LNCaP clone FGC (cell line): ENCODE measurements at regions not wholly inside any gene's neighbourhood (a gene's known extent, or its start where the extent isn't known, plus 50 kb on each side); places are given as distances from the start of the nearest gene placed in this dataset.

ENCODE experiments used
- DNase-seq: peaks from one replicate; pipeline ENCODE4 v3.0.0-alpha.2; 2011; ENCODE audit warnings: low read depth
- H3K4me3 ChIP-seq: 2 replicates; pipeline ENCODE4 v1.5.1; 2011; ENCODE audit warnings: mild to moderate bottlenecking, low read depth, low read length, control low read depth
- TF ChIP-seq, protein P1 (sequence below): IDR thresholded peaks from 2 replicates; pipeline ENCODE4 v1.5.1; 2012; ENCODE audit warnings: mild to moderate bottlenecking; ENCODE audit not compliant: control insufficient read depth, insufficient read depth; ENCODE audit errors: extremely low read depth

GRCh38 chr5:11973469-11973868 is 69.2 kb upstream of the CTNND2 start:
- no peak overlapping the region for H3K4me3 ChIP-seq
- DNase-seq = no peak
- TF ChIP-seq, protein P1, sequence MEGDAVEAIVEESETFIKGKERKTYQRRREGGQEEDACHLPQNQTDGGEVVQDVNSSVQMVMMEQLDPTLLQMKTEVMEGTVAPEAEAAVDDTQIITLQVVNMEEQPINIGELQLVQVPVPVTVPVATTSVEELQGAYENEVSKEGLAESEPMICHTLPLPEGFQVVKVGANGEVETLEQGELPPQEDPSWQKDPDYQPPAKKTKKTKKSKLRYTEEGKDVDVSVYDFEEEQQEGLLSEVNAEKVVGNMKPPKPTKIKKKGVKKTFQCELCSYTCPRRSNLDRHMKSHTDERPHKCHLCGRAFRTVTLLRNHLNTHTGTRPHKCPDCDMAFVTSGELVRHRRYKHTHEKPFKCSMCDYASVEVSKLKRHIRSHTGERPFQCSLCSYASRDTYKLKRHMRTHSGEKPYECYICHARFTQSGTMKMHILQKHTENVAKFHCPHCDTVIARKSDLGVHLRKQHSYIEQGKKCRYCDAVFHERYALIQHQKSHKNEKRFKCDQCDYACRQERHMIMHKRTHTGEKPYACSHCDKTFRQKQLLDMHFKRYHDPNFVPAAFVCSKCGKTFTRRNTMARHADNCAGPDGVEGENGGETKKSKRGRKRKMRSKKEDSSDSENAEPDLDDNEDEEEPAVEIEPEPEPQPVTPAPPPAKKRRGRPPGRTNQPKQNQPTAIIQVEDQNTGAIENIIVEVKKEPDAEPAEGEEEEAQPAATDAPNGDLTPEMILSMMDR = no peak

GRCh38 chr5:11963227-11963626 is 59.0 kb upstream of the CTNND2 start:
- TF ChIP-seq, protein P1 = no peak
- no peak overlapping the region for H3K4me3 ChIP-seq
- no peak for DNase-seq

DNA sequence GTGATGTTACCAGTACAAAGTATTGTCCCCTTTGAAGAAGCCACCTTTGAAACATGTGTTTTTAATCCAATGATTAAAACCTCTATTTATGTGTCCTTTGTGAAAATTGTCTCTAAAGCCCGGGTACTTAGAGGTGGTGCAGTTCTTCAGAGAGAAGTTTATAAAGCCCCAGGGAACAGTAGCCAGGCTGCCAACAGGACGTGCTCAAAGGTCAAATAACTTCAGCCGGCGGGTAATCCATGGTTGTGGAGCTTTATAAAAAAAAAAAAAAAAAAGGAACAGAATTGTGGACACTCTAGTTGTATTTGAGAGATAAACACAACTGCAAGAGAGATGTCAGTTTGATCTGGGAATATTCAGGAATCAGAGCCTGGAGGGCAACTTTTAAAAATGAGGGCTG is 57.9 kb upstream of the CTNND2 start:
- no peak for DNase-seq
- no peak overlapping the region for H3K4me3 ChIP-seq
- TF ChIP-seq, protein P1 = no peak

- TF ChIP-seq, protein P1 = no peak
- no peak for DNase-seq
- H3K4me3 ChIP-seq = no peak overlapping the region
Measured at GRCh38 chr5:11958321-11958720, 54.1 kb upstream of the CTNND2 start.

GRCh38 chr5:11955331-11955730 is 51.1 kb upstream of the CTNND2 start:
- no peak overlapping the region for H3K4me3 ChIP-seq
- TF ChIP-seq, protein P1 = no peak
- no peak for DNase-seq
